Uterus (tissue), 2 donors: ENCODE measurements at regions not wholly inside any gene's neighbourhood (a gene's known extent, or its start where the extent isn't known, plus 50 kb on each side); places are given as distances from the start of the nearest gene placed in this dataset.

ENCODE experiments used
- CTCF ChIP-seq, 4 experiments: fragments of 200-600 bp in 2 of 4; fragments of 450-650 bp in 2 of 4; sonication (generic) in 2 of 4; IDR thresholded peaks; one replicate each; pipeline ENCODE4 v1.5.1; 2016 to 2019; ENCODE audit warnings: antibody characterized with exemption in 4 of 4, mild to moderate bottlenecking in 2 of 4, moderate library complexity in 1 of 4
- POLR2A ChIP-seq, 2 donors: fragments of 450-650 bp; IDR thresholded peaks; one replicate each; pipeline ENCODE4 v1.6.1; 2016; ENCODE audit warnings: antibody characterized with exemption in 2 of 2, mild to moderate bottlenecking in 1 of 2, moderate library complexity in 1 of 2

DNA sequence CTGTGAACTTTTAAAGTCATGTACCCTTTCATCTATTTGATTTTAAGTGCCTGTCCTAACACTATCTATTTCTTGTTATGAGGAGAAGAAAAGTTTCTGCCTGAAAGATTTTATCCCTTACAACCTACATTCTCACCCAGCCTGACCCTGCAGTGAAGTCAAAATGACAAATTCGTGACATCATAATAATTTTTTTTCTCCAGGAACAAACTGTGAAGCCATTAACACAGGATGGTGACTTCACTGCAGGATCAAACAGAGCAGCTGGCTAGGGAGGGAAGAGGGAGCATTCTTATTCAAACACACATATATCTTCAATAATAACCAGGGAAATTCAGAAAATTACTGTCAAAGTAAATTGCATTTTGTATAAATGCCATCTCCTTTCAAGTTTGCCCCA, 147.8 kb upstream of the PRMT6 start:
- no peak for TF ChIP-seq CTCF (IDR thresholded peaks at IDR 0.05)
- TF ChIP-seq POLR2A (IDR thresholded peaks at IDR 0.05): no peak
